Colon (tissue), 2 donors: ENCODE measurements at regions not wholly inside any gene's neighbourhood (a gene's known extent, or its start where the extent isn't known, plus 50 kb on each side); places are given as distances from the start of the nearest gene placed in this dataset.

ENCODE experiments used
- FAIRE-seq: peaks from 2 replicates; lab custom pipeline; 2012; peaks lifted over from hg19 to GRCh38; lab: Jason Lieb, UNC
- donor health status: control.
- donor health status: control.

DNA sequence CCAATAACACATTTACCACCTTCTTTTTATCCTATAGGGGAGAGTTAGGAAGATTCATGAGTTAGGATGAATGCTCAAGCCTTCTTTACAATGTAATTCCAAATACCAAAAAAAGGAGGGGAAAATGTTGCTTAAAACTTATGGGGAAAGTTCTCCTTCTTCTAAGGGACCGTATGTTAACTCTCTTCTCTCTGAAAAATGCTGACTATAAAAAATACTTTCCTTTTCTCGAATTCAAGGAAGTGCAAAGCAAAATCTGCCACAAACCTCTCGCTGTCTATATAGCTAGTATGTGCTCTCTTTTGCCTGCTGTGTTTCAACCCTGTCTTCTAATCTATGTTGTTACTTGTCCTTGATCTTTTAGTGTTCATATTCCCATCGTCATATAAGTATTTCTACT lies 768.6 kb upstream of the C9orf72 start:
- no peak for FAIRE-seq

DNA sequence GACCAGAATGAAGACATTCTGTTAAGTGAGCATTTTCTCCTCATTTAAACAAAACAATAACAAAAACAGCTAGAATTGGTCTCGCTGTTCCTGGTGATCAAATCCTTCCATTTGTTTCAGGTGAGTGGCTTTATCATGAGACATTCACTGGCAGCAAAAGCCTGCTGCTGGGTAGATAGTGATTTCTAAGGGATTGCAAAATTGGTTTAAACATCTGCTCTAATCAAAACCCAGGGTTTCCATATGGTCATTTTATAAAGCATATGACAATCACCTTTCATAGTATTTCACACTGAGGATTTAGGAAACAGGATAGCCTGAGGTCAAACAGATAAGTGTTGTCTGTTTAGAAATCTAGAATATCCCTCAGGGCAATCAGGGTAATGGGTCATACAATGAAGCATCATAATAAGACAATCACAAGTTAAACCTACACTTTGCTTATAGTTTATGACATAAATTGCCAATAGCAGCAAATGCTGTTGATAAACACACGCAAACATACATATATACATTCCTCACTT lies 769.6 kb upstream of the C9orf72 start:
- no peak for FAIRE-seq

GRCh38 chr9:28363151-28363562 lies 789.9 kb upstream of the C9orf72 start:
- no peak for FAIRE-seq

DNA sequence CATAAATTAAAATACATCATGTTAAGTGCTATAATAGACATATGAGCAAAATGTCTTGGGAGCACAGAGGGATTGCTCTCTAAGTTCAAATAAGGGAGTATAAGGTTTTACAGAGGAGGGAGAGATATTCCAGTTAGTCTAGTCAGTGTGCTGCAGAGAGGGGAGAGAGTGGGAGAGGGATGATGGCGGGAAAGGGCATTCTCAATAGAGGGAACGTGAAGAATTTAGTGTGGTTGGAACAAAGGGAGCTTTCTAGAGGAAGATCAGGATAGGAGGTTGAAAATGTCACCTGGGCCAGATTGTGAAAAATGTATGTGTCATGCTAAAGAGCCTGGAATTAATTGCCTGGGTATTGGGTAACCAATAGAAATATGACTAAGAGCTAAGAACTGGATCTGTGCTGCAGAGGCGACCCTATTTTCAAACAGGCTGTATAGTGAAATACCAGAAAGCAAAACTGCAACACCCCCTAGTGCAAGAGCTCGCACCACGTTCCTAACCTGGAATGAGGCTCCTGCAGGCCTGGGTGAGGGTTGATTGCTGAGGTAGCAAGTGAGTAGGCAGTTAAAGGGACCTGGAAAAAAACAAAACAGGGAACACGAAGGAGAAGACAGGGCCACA lies 791.8 kb upstream of the C9orf72 start:
- no peak for FAIRE-seq

DNA sequence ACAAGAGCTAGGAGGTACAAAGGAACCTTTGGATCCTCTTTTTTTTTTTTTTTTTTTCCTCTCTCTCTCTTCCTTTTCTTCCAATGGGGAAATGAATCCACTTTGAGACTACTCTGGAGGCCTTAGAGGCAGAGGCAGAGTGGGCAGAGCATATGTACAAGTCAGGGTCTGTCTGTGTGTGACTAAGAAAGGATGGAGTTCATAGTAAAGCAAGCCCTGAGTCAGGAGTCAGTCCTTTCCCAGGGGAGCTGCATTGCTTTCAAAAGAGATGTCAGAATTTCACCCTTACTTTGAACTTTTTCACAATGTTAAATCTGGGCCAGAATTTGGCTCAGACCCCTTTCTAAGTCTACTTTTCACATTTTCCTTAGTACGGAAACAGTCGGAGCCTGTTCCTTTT lies 792.4 kb upstream of the C9orf72 start:
- no peak for FAIRE-seq

GRCh38 chr9:28378231-28378630 lies 805.0 kb upstream of the C9orf72 start:
- FAIRE-seq: no peak

- FAIRE-seq: no peak
Measured at GRCh38 chr9:28379082-28379481, 805.8 kb upstream of the C9orf72 start.

DNA sequence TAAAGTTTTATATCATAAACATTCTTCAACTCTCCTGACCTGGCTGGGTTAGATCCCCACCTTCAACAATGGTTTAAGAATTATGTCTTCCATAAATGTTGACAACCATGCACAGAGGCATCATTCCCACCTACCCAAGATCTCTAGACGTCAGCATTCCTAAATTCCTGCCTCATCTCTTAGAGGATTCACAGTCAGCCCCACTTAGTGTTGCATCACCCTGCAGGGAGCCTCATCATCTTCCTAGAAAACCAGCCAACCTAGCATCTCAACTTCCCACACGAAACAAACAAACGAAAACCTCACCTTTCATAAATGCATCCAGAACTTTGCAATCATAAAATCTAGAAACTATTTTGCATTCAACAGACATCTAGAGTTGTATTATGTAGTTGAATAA lies 816.1 kb upstream of the C9orf72 start:
- FAIRE-seq: no peak

- FAIRE-seq: no peak
Measured at GRCh38 chr9:28394774-28395173, 821.5 kb upstream of the C9orf72 start.

GRCh38 chr9:28396058-28396457 lies 822.8 kb upstream of the C9orf72 start:
- FAIRE-seq: no peak

GRCh38 chr9:28407351-28407750 lies 834.1 kb upstream of the C9orf72 start:
- no peak for FAIRE-seq

DNA sequence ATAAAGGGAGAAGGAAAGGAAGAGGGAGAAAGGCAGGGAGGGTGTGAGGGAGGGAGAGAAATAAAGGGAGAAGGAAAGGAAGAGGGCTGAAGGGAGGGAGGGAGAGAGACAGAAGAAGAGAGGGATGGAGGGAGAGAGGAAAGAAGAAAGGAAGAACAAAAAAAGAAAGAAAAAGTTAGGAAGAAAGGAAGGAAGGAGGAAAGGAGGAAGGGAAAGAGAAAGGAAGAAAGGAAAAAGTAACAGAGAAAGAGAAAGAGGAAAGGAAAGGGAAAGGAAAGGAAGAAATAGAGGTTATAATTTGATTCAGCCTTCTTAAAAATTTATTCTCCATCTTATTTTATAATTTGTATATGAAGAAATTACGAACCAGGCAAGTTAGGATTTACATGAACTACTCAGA lies 836.6 kb upstream of the C9orf72 start:
- no peak for FAIRE-seq

- no peak for FAIRE-seq
Measured at GRCh38 chr9:28410411-28410810, 837.1 kb upstream of the C9orf72 start.

GRCh38 chr9:28413471-28413870 lies 840.2 kb upstream of the C9orf72 start:
- no peak for FAIRE-seq

- FAIRE-seq: peak; percentile 28
Measured at GRCh38 chr9:28423255-28423654, 850.0 kb upstream of the C9orf72 start.

DNA sequence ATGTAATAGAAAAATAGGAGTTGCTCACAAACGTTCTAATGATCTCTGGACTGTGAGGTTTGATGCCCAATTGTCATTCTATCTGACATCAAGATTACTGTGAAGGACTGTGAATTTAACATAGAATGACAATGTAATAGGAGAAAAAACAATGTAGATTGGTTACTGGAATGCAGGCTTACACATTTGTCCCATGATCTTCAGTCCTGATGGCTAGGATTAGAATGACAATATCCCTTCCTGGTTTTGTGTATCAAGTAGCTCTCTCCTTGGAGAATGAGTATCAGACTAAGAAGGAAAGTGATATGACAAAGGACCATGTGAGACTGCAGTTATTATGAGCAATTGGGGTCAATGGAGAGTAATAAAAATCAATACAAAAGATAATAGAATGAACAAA lies 862.2 kb upstream of the C9orf72 start:
- no peak for FAIRE-seq

GRCh38 chr9:28439688-28440087 lies 866.4 kb upstream of the C9orf72 start:
- no peak for FAIRE-seq

DNA sequence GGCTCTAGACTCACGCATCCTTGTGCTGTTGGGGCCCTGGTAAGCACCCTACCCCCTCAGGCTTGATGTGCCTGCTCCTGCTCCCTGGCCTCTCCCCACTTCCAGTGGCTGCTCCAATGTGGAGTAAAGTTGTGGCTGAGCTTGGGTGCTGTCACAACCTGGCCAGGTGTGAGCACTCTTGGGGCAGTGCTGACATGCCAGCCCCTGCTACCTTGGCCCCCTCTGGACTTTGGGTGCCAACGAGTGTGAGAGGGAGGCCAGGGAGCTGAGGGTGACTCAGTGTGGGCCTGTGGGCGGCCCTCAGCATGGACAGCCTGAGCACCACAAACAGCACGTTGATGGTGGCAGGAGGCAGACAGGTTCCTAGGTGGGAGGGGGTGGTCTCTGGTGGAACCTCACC lies 870.2 kb upstream of the C9orf72 start:
- FAIRE-seq: no peak

- FAIRE-seq: no peak
Measured at GRCh38 chr9:28444637-28445036, 871.4 kb upstream of the C9orf72 start.

DNA sequence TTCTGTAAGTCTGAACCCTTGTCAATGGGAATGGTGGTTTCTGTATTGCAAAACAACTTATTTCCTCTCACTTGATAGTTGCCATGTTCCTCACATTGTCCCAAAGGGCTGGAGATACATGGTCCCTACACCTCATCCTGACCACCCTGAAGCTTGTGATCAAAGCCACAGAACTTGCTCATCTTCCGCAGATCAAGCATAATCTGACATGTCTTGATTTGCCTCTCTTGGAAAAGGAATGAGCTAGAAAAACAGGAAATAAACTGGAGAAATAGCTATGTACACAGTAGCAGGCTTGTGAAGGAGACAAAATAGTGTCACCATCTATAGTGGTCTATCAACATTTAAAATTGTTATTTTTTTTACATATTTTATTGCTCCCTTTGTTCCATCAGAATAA lies 871.9 kb upstream of the C9orf72 start:
- FAIRE-seq: no peak

DNA sequence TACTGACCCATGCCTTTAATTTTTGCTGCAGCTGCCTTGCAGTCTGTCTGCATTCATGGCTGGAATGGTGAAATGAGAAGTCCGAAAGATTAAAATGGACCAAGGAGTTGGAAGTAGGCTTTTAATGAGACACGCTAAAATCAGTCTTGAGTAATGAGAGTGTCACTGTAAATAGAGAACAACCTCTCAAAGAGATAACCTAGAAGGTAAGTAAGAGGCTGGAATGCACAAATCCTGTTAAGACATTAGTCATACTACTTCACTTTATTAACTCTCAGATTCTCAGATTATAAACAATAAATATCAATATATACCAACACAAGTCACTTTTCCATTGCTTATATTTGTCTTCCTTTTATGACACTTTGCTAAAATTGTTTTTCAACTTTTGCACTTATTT lies 880.6 kb upstream of the C9orf72 start:
- FAIRE-seq: no peak

GRCh38 chr9:28456861-28457260 lies 883.6 kb upstream of the C9orf72 start:
- no peak for FAIRE-seq

- no peak for FAIRE-seq
Measured at GRCh38 chr9:28464481-28465216, 891.4 kb upstream of the C9orf72 start.

DNA sequence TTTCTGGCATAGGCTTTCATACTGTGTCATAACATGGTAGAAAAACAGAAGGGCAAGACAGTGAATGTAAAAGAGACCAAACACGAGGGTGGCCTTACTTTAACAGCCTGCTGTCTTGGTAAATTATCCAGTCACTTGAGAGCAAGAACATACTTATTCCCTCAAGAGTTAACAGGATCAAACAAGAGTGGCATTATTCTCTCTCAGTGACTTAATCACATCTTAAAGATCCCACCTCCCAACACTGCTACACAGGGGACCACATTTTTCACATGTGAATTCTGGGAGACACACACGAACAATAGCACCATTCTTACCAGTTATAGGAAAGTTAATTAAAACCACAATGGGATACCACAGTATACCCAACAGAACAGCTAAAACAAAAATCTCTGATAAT lies 898.0 kb upstream of the C9orf72 start:
- no peak for FAIRE-seq
